HCT116 (cell line): ENCODE measurements at regions not wholly inside any gene's neighbourhood (a gene's known extent, or its start where the extent isn't known, plus 50 kb on each side); places are given as distances from the start of the nearest gene placed in this dataset.

Experiments
- POLR2AphosphoS5 ChIP-seq: IDR thresholded peaks from 2 replicates; pipeline ENCODE4 v1.6.1; 2011; ENCODE audit warnings: mild to moderate bottlenecking, low read depth, low read length, moderate library complexity
- SRF ChIP-seq: IDR thresholded peaks from 2 replicates; pipeline ENCODE4 v1.6.1; 2012; ENCODE audit warnings: low read depth

DNA sequence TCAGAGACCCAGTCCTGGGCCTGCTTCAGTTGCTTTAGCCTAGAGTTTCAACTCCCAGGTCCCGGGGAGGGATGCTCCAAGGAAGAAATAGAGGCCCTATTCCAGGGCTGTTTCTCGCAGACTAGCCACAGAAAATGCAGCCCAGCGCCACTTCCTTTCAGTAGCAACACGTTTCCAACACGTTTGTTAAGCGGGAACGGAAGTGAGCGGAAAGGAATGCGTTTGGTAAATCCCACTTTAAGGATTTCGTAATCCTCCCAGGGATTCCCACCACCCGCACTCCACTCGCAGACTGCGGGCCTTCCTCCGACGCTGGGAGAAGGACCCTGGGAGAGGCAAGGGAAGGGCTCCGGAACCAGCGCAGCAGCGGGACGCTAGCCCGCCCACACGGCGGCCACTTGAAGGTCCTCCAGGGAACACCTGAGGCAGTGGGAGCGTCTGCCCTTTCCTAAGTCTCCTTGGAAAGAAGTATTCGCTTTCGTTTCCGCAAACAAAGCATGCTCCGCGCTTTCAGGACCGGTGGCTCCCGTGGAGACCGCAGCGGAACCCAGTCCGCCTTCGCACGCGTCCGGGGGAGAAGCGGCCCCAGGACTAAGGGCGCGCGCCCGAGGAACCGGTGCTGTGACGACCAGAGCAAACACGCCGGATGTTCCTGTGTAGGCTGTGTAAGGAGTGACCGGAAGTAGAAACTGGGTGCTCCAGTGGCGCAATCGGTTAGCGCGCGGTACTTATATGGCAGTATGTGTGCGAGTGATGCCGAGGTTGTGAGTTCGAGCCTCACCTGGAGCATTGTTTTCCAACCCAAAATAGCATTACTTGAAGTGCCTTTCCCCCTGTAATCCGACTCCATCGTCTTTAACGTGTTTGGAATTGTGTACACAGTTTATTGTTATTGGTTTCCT lies 227.6 kb upstream of the PRSS16 start:
- TF ChIP-seq POLR2AphosphoS5 (peak; percentile 78), SRF (peak; percentile 92)
